Fibroblast of mammary gland (primary cell): ENCODE measurements at regions not wholly inside any gene's neighbourhood (a gene's known extent, or its start where the extent isn't known, plus 50 kb on each side); places are given as distances from the start of the nearest gene placed in this dataset.

Experiments
- DNase-seq: peaks from one replicate; pipeline ENCODE4 v3.0.0-alpha.2; 2010; ENCODE audit warnings: low read depth
- H3K4me3 ChIP-seq: 2 replicates; pipeline ENCODE4 v1.5.1; 2011; ENCODE audit warnings: low read depth, mild to moderate bottlenecking, low read length, moderate library complexity; ENCODE audit not compliant: control insufficient read depth
- CTCF ChIP-seq: conservative IDR thresholded peaks from 2 replicates; pipeline ENCODE4 v1.5.1; 2011; ENCODE audit warnings: low read depth, low read length, inconsistent platforms; ENCODE audit not compliant: control insufficient read depth, insufficient read depth

GRCh38 chr10:3480990-3481315 is 304.1 kb downstream of the KLF6 start:
- TF ChIP-seq CTCF: no peak

GRCh38 chr10:3480281-3480989 is 304.6 kb downstream of the KLF6 start:
- no peak for DNase-seq
- no peak for TF ChIP-seq CTCF

More at GRCh38 chr10:3480990-3481315, 304.1 kb downstream of the KLF6 start:
- DNase-seq: no peak
- no peak overlapping the region for H3K4me3 ChIP-seq

DNA sequence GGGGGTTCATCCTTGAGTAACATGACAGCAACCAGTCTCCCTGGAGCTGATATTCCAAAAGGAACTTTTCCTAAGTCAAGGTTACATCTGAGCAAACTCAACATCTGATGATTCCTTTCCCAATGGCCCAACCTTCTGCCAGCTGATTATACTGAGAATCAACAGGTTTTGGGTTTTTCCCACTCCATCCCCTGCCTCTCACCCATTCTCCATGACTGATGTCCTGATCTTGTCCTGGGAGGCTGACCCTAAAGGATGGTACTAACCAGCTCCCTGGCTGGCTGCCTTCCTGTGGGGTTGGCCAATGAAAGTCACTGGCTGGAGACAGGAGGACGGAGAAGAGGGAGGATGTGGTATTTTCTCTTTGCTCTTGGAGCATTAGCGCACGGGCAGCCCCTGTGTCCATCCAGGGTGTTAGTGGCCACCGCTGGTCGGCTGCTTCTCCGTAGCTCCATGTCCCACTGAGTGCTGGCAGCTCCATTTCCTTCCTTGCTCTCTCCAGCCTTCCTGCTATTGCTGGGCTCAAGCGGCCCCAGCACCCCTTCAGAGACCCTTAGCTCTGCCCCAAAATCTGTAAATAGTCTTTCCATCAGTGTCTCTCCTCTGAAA is 306.2 kb upstream of the PITRM1 start:
- DNase-seq: no peak
- no peak overlapping the region for H3K4me3 ChIP-seq
- no peak for TF ChIP-seq CTCF

More at GRCh38 chr10:3480281-3480989, 304.6 kb downstream of the KLF6 start:
- no peak overlapping the region for H3K4me3 ChIP-seq

DNA sequence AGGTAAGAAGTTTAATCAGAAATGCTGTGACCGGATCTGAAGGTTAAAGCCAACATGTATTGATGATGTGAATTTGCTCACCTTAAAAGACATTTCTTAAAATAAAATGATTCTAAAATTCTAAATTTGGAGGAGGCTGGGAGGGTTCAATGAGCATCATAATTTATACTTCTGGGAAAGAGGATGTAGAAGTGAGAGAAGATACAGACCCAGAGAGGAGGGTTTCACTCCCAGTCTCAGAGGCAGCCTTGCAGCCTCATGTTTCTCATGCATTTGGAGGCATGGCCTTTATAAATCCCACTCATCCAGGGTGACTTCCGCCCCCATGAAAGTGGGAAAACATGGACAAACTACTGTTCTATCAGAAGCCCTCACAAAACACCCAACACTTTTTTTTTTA is 305.6 kb upstream of the PITRM1 start:
- H3K4me3 ChIP-seq: no peak overlapping the region
- TF ChIP-seq CTCF: no peak
- no peak for DNase-seq

GRCh38 chr10:3477683-3478082 is 305.1 kb upstream of the PITRM1 start:
- no peak overlapping the region for H3K4me3 ChIP-seq
- TF ChIP-seq CTCF: no peak
- peak; percentile 95 for DNase-seq

- H3K4me3 ChIP-seq: no peak overlapping the region
- no peak for DNase-seq
- peak; percentile 1 for TF ChIP-seq CTCF
These were observed 304.3 kb upstream of the PITRM1 start for GRCh38 chr10:3476640-3477448.
